GM12872 (cell line): ENCODE measurements at regions not wholly inside any gene's neighbourhood (a gene's known extent, or its start where the extent isn't known, plus 50 kb on each side); places are given as distances from the start of the nearest gene placed in this dataset.

ENCODE experiments used
- TF ChIP-seq, protein P1 (sequence below): IDR thresholded peaks from 3 replicates; pipeline ENCODE4 v1.5.1; 2011; ENCODE audit warnings: low read depth, mild to moderate bottlenecking, low read length, moderate library complexity; ENCODE audit not compliant: insufficient read depth

DNA sequence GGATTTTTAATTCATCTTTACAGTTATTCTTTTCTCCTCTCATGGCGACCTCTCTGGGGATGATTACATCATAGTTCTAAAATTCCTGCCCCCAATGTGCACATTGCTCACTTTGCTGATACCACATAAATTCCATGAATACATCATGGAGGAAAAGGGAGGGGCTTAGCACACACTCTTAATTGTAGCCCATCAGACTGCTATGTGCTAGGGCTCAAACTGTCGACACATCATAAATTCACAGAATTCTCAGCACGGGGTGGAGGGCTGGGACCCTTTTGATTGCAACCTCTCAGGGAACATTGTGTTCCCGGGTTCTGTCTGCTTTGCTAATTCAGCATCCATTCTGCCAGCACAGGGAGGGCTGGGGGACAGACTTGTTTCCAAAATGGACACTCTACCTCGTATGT lies 592.9 kb downstream of the BCOR start:
- TF ChIP-seq, protein P1, sequence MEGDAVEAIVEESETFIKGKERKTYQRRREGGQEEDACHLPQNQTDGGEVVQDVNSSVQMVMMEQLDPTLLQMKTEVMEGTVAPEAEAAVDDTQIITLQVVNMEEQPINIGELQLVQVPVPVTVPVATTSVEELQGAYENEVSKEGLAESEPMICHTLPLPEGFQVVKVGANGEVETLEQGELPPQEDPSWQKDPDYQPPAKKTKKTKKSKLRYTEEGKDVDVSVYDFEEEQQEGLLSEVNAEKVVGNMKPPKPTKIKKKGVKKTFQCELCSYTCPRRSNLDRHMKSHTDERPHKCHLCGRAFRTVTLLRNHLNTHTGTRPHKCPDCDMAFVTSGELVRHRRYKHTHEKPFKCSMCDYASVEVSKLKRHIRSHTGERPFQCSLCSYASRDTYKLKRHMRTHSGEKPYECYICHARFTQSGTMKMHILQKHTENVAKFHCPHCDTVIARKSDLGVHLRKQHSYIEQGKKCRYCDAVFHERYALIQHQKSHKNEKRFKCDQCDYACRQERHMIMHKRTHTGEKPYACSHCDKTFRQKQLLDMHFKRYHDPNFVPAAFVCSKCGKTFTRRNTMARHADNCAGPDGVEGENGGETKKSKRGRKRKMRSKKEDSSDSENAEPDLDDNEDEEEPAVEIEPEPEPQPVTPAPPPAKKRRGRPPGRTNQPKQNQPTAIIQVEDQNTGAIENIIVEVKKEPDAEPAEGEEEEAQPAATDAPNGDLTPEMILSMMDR, result no peak

DNA sequence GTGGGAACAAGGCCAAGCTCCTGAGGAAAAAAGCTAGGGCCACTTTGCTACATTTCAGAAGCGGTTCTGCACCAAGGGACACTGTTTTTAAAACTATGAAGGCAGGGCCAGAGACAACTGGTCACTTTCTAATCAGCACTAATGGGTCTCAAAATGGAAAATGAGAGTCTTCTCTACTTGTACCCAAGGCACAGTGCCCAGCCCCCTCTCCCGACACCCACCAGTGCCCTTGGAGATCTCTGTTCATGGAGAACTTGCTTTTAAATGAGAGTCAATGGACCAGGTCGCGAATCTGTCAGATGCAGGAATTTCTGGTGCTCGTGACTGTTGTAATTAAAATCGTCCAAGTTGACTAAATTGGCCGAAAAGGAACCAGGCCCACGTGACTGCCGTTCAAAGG lies 591.6 kb downstream of the BCOR start:
- TF ChIP-seq, protein P1, result no peak

DNA sequence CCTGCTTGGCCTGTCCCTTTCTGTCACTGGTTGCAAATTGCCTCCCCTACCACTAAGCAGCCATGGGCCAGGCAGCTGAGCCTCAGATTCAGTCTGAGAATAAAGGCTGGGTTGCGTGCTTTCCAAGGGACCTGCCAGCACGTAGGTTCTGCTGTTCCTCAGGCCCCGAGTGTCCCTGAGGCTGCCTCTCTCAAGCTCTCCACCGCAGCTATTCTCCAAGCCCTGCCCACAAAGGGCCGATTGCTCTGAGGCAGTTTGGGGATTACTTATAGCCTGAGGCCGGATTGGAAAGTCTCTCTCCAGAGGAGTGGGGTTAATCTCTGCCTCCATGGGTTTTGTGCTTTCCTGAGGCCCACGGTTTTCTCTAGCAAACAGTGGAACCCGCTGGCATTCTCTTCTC lies 590.7 kb downstream of the BCOR start:
- TF ChIP-seq, protein P1, result no peak

- TF ChIP-seq, protein P1, result no peak
Observed at GRCh38 chrX:39507617-39508299, 590.0 kb downstream of the BCOR start.

DNA sequence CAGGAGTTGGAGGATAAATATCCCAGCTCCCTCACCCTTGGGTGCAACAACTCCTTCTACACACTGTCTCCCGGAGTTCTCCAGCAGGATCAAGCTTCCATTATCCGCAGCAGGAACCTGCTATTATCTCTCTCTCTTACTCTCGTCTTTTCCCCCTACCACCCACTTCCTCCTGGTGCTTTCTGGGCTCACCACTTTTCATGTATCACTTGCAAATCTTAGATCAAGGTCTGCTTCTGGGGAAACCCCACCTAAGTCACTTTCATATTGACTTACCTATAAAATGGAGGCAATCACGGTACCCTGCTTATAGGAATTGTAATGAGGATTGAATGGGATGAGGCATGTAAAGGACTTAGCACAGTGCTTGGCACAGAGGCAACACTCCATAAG lies 589.5 kb downstream of the BCOR start:
- TF ChIP-seq, protein P1, result no peak

GRCh38 chrX:39509157-39509556 lies 588.6 kb downstream of the BCOR start:
- TF ChIP-seq, protein P1, result no peak

DNA sequence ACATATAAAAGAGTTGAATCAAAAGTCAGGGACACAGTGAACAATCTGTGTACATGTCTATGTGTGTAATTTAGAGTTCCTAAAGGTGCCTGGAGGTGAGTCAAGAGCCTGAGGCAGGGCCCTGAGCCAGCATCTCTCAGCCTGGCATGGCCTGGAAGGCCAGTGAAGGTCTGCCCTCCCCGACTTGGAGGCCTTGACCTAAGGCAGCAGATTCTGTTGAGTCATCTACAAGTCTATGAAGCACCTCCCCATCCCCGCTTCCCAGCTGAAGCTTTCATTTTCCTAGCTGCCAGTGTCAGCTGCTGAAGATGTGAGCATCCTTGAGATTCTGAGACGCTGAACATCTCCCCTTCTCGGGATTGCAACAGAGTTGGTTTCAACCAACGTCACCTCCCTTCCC lies 583.9 kb downstream of the BCOR start:
- TF ChIP-seq, protein P1, result no peak

- TF ChIP-seq, protein P1, result no peak
Observed at GRCh38 chrX:39514801-39515200, 583.0 kb downstream of the BCOR start.
